ENCODE measurements at regions not wholly inside any gene's neighbourhood (a gene's known extent, or its start where the extent isn't known, plus 50 kb on each side); places are given as distances from the start of the nearest gene placed in this dataset.

GRCh38 chr7:26614503-26614902, 249.9 kb downstream of the SKAP2 start:
- DNase-seq: no peak

- DNase-seq: no peak
Observed at GRCh38 chr7:26616235-26616634, 248.2 kb downstream of the SKAP2 start.

GRCh38 chr7:26617066-26617465, 247.3 kb downstream of the SKAP2 start:
- no peak for DNase-seq
